ENCODE measurements at regions not wholly inside any gene's neighbourhood (a gene's known extent, or its start where the extent isn't known, plus 50 kb on each side); places are given as distances from the start of the nearest gene placed in this dataset.

DNA sequence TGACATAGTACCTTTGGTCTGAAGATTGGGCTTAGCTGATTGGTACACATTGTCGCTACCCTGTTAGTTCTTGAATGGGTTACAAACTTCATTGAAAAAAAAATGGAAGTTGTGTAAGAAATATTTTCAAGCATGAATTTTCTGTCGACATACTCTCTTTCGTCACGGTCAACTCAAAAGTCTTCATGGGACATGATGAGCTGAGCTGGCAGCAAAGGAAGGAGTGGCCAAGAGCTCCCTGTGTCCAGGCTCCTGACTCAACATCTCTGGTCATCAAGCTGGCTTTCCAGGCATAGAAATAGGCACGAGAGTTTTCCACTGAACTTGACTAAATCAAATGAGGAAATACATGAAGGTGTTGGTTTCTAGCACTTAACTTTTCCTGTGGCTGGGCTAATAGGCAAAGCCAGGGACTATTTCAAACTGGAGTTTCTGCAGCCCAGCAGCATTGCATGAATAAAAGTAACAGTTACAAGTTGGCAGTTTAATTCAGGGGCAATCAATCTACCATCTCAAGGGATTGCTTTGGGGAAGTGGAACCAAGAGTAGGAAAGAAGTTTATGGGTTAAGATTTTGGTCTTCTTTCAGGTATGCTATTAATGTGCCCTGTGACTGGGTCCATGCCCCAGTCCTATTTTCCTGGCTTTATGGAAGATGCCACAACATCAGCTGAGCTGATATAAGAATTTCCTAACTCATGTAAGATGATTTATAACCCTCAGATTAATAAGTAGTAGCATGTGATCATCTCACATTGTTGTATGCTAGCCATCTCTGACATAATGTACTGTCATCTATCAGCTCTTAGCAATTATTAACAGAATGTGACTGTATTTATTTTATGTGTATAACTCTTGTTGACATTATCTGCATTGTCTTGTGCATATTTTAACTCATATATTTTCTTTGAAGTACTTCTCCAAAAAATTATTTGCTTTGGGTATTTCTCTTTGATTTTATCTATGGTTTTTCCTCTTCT, 385.8 kb downstream of the DLEU7 start:
- H3K36me3 Mint-ChIP-seq = no peaks in the 10 kb centered on the region
- ATAC-seq (replicated peaks in 1 of 4) (no peak), DNase-seq (no peak)
- no peaks in the 10 kb centered on the region for H3K27me3 ChIP-seq (replicated peaks in 1 of 2; ENCODE audit: control insufficient read depth in 2 of 2, extremely low read depth in 1 of 2, insufficient read depth in 2 of 2, low read length in 1 of 2)
- no peak overlapping the region for H3K4me3 ChIP-seq (ENCODE audit: control insufficient read depth in 1 of 2, extremely low read depth in 1 of 2, low read length in 1 of 2)
- no peak overlapping the region for H3K27ac Mint-ChIP-seq
- no peaks in the 10 kb centered on the region for H3K4me1 ChIP-seq (ENCODE audit: control insufficient read depth in 1 of 2, extremely low read depth in 1 of 2, insufficient read depth in 2 of 2, low read length in 2 of 2)
- H3K4me1 Mint-ChIP-seq = peaks cover 0 to 6% (median 0%) of the 10 kb centered on the region in 3 donors
- CTCF ChIA-PET = interaction anchor here in 1 of 2 donors (1.0 kb wide), 1 partner anchor 204 kb away, joined by 3 read pairs; no protein-coding TSS in a partner anchor
- 89% methylated on average over 4 of the region's 5 CpGs for WGBS (ENCODE audit: insufficient coverage)
- no peaks in the 10 kb centered on the region for H3K9me3 Mint-ChIP-seq
- H3K9me3 ChIP-seq = no peaks in the 10 kb centered on the region
- H3K27ac ChIP-seq (ENCODE audit: low read length) = no peak overlapping the region
- POLR2A ChIA-PET = no interaction called here
- no peaks in the 10 kb centered on the region for H3K27me3 Mint-ChIP-seq
- no peaks in the 10 kb centered on the region for H3K36me3 ChIP-seq (ENCODE audit: control insufficient read depth in 2 of 2, extremely low read depth in 1 of 2, insufficient read depth in 1 of 2, low read length in 1 of 2)
- no peak overlapping the region for H3K4me3 Mint-ChIP-seq

DNA sequence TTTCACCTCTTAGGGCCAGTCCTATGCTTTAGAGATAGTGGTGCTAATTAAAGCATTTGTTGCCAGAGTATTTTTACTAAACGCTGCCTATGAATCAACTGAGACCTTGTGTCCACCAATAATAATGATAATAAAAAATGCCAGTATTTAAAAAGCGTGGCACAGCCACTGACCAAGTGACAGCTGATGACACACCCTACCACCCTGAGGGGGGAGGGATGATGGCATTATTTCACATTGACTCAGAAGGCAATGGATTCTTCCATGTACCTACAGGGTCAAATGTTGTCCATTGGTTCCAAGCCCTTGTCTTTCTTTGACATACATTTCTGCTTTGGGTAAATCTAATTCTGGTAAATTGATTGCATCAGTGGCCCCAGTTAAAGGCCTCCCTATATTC, 384.4 kb downstream of the DLEU7 start:
- no peak for DNase-seq
- Mint-ChIP-seq H3K27ac (no peak overlapping the region), H3K4me1 (peaks cover 0 to 6% (median 0%) of the 10 kb centered on the region in 3 donors), H3K36me3 (no peaks in the 10 kb centered on the region), H3K9me3 (no peaks in the 10 kb centered on the region), H3K4me3 (no peak overlapping the region), H3K27me3 (no peaks in the 10 kb centered on the region)
- ChIA-PET CTCF (no interaction called here), POLR2A (no interaction called here)
- Histone ChIP-seq H3K27ac (ENCODE audit: low read length) (no peak overlapping the region), H3K36me3 (ENCODE audit: control insufficient read depth in 2 of 2, extremely low read depth in 1 of 2, insufficient read depth in 1 of 2, low read length in 1 of 2) (no peaks in the 10 kb centered on the region), H3K27me3 (replicated peaks in 1 of 2; ENCODE audit: control insufficient read depth in 2 of 2, extremely low read depth in 1 of 2, insufficient read depth in 2 of 2, low read length in 1 of 2) (no peaks in the 10 kb centered on the region), H3K9me3 (no peaks in the 10 kb centered on the region), H3K4me3 (ENCODE audit: control insufficient read depth in 1 of 2, extremely low read depth in 1 of 2, low read length in 1 of 2) (no peak overlapping the region), H3K4me1 (ENCODE audit: control insufficient read depth in 1 of 2, extremely low read depth in 1 of 2, insufficient read depth in 2 of 2, low read length in 2 of 2) (no peaks in the 10 kb centered on the region)
- ATAC-seq (replicated peaks in 1 of 4) = no peak
- WGBS (ENCODE audit: insufficient coverage) = no CpG with 5 or more reads among the region's 2 CpGs

DNA sequence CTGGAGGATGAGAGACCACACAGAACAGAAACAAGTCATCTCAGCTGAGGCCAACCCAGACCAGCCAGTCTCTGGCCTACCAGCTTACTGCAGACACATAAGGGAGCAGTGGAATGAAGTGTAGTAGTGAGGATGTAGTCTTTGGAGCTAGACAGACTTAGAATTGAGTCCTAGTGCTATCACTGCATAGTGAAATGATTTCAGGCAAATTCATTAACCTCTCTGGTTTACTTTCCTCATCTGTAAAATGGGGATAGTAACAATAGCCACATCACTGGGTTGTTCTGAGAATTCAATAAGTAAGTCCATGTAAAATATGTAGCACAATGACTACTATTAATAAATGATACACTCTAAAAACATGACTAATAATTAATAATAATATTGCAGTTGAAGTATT, 383.8 kb downstream of the DLEU7 start:
- ChIA-PET POLR2A (interaction anchor here in 1 of 2 donors (0.6 kb wide), 1 partner anchor 32 kb away, joined by 4 read pairs; no protein-coding TSS in a partner anchor), CTCF (no interaction called here)
- Mint-ChIP-seq H3K9me3 (no peaks in the 10 kb centered on the region), H3K27me3 (no peaks in the 10 kb centered on the region), H3K36me3 (no peaks in the 10 kb centered on the region), H3K4me1 (peaks cover 0 to 6% (median 0%) of the 10 kb centered on the region in 3 donors), H3K4me3 (no peak overlapping the region), H3K27ac (no peak overlapping the region)
- Histone ChIP-seq H3K4me1 (ENCODE audit: control insufficient read depth in 1 of 2, extremely low read depth in 1 of 2, insufficient read depth in 2 of 2, low read length in 2 of 2) (no peaks in the 10 kb centered on the region), H3K9me3 (no peaks in the 10 kb centered on the region), H3K27me3 (replicated peaks in 1 of 2; ENCODE audit: control insufficient read depth in 2 of 2, extremely low read depth in 1 of 2, insufficient read depth in 2 of 2, low read length in 1 of 2) (no peaks in the 10 kb centered on the region), H3K36me3 (ENCODE audit: control insufficient read depth in 2 of 2, extremely low read depth in 1 of 2, insufficient read depth in 1 of 2, low read length in 1 of 2) (no peaks in the 10 kb centered on the region), H3K27ac (ENCODE audit: low read length) (no peak overlapping the region), H3K4me3 (ENCODE audit: control insufficient read depth in 1 of 2, extremely low read depth in 1 of 2, low read length in 1 of 2) (no peak overlapping the region)
- ATAC-seq (replicated peaks in 1 of 4) = no peak
- no peak for DNase-seq

DNA sequence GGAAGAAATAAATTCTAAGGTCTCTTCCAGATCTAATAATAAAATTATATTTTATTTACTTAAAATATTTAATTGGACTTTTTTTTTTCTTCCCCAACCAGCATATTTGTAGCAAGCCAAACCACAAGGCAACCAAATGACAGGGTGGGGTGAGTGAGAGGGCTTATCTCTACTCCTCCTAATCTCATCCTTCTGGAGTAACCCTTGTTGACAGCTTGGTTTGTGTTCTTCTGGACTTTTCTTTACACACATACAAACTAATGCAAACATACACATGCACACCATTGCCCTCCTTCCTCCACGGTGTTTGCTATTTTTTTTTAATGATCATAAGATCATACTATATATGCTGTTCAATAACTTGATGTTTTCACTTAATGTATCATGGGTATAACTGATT, 383.1 kb downstream of the DLEU7 start:
- Histone ChIP-seq H3K27ac (ENCODE audit: low read length) (no peak overlapping the region), H3K36me3 (ENCODE audit: control insufficient read depth in 2 of 2, extremely low read depth in 1 of 2, insufficient read depth in 1 of 2, low read length in 1 of 2) (no peaks in the 10 kb centered on the region), H3K27me3 (replicated peaks in 1 of 2; ENCODE audit: control insufficient read depth in 2 of 2, extremely low read depth in 1 of 2, insufficient read depth in 2 of 2, low read length in 1 of 2) (no peaks in the 10 kb centered on the region), H3K4me3 (ENCODE audit: control insufficient read depth in 1 of 2, extremely low read depth in 1 of 2, low read length in 1 of 2) (no peak overlapping the region), H3K4me1 (ENCODE audit: control insufficient read depth in 1 of 2, extremely low read depth in 1 of 2, insufficient read depth in 2 of 2, low read length in 2 of 2) (no peaks in the 10 kb centered on the region), H3K9me3 (no peaks in the 10 kb centered on the region)
- DNase-seq (no peak), ATAC-seq (replicated peaks in 1 of 4) (no peak)
- Mint-ChIP-seq H3K4me1 (peaks cover 0 to 6% (median 0%) of the 10 kb centered on the region in 3 donors), H3K27me3 (no peaks in the 10 kb centered on the region), H3K36me3 (no peaks in the 10 kb centered on the region), H3K9me3 (no peaks in the 10 kb centered on the region), H3K27ac (no peak overlapping the region), H3K4me3 (no peak overlapping the region)
- WGBS (ENCODE audit: insufficient coverage) = no CpG with 5 or more reads among the region's 1 CpG
- POLR2A ChIA-PET = no interaction called here
- CTCF ChIA-PET = no interaction called here

DNA sequence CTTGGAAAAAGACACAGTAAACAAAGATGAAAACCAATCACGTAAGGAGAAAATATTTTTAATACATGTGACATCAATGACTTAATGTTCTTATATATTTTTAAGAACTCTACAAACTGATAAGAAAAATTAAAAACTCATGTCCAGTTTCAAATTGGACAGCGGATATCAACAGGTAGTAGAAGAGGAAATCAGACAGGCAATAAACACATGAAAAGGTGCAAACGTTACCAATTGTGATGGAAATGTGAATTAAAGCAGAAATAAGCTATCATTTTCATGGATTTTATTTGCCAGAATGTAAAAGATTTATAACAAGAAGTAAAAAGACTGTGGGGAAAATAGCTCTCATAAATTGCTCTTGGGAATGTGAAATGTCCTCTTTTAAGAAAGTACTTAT, 382.3 kb downstream of the DLEU7 start:
- no peaks in the 10 kb centered on the region for H3K4me1 ChIP-seq (ENCODE audit: control insufficient read depth in 1 of 2, extremely low read depth in 1 of 2, insufficient read depth in 2 of 2, low read length in 2 of 2)
- DNase-seq (no peak), ATAC-seq (replicated peaks in 1 of 4) (no peak)
- Mint-ChIP-seq H3K27me3 (no peaks in the 10 kb centered on the region), H3K27ac (no peak overlapping the region), H3K36me3 (no peaks in the 10 kb centered on the region), H3K4me1 (peaks cover 0 to 6% (median 0%) of the 10 kb centered on the region in 3 donors), H3K9me3 (no peaks in the 10 kb centered on the region), H3K4me3 (no peak overlapping the region)
- no peak overlapping the region for H3K4me3 ChIP-seq (ENCODE audit: control insufficient read depth in 1 of 2, extremely low read depth in 1 of 2, low read length in 1 of 2)
- ChIA-PET POLR2A (no interaction called here), CTCF (no interaction called here)
- WGBS (ENCODE audit: insufficient coverage) = 100% methylated on average over 1 of the region's 3 CpGs
- no peaks in the 10 kb centered on the region for H3K36me3 ChIP-seq (ENCODE audit: control insufficient read depth in 2 of 2, extremely low read depth in 1 of 2, insufficient read depth in 1 of 2, low read length in 1 of 2)
- H3K27ac ChIP-seq (ENCODE audit: low read length) = no peak overlapping the region
- H3K27me3 ChIP-seq (replicated peaks in 1 of 2; ENCODE audit: control insufficient read depth in 2 of 2, extremely low read depth in 1 of 2, insufficient read depth in 2 of 2, low read length in 1 of 2) = no peaks in the 10 kb centered on the region
- no peaks in the 10 kb centered on the region for H3K9me3 ChIP-seq

DNA sequence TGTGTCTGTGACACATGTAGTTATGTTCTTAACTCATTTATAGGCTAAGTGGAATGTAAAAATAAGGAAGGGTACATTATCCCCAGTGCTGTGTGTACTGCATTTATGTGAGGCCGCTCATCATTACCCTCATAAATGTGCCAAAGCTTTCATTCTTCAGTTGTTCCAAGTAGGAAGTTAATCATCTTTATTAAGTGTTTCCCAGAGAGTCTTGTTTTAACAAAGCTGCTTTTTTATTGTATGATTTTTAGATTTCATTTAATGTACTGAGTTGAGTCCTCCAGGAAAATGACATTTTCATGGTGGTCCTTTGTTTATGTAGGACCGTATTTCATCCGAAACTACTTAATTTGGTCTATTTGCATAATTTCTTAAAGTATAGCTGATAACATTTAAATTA, 379.8 kb downstream of the DLEU7 start:
- no peaks in the 10 kb centered on the region for H3K9me3 ChIP-seq
- DNase-seq = no peak
- Mint-ChIP-seq H3K4me1 (peaks cover 0 to 6% (median 0%) of the 10 kb centered on the region in 3 donors), H3K36me3 (no peaks in the 10 kb centered on the region), H3K27ac (no peak overlapping the region), H3K4me3 (no peak overlapping the region), H3K27me3 (peaks cover 0 to 3% of the 10 kb centered on the region in 2 donors), H3K9me3 (no peaks in the 10 kb centered on the region)
- H3K36me3 ChIP-seq (ENCODE audit: control insufficient read depth in 2 of 2, extremely low read depth in 1 of 2, insufficient read depth in 1 of 2, low read length in 1 of 2) = no peaks in the 10 kb centered on the region
- CTCF ChIA-PET = no interaction called here
- no peak overlapping the region for H3K27ac ChIP-seq (ENCODE audit: low read length)
- H3K27me3 ChIP-seq (replicated peaks in 1 of 2; ENCODE audit: control insufficient read depth in 2 of 2, extremely low read depth in 1 of 2, insufficient read depth in 2 of 2, low read length in 1 of 2) = no peaks in the 10 kb centered on the region
- no peak for ATAC-seq (replicated peaks in 1 of 4)
- H3K4me1 ChIP-seq (ENCODE audit: control insufficient read depth in 1 of 2, extremely low read depth in 1 of 2, insufficient read depth in 2 of 2, low read length in 2 of 2) = no peaks in the 10 kb centered on the region
- POLR2A ChIA-PET = no interaction called here
- no peak overlapping the region for H3K4me3 ChIP-seq (ENCODE audit: control insufficient read depth in 1 of 2, extremely low read depth in 1 of 2, low read length in 1 of 2)
- no CpG with 5 or more reads among the region's 3 CpGs for WGBS (ENCODE audit: insufficient coverage)

Measured in T-cell (primary cell).